Mucosa of descending colon (tissue), 3 donors: ENCODE measurements at regions not wholly inside any gene's neighbourhood (a gene's known extent, or its start where the extent isn't known, plus 50 kb on each side); places are given as distances from the start of the nearest gene placed in this dataset.
A peak's percentile ranks its signal among the peaks of the same experiment; 100 is the strongest.

Experiments used
- ATAC-seq: fragments of 200-7000 bp; cut with Tn5 transposase; one replicate; pipeline ENCODE4 v1.9.1; 2020; ENCODE audit warnings: mild to moderate bottlenecking, moderate library complexity
- DNase-seq, 3 donors: peaks; one replicate each; pipeline ENCODE4 v3.0.0-alpha.2; 2020
- H3K36me3 ChIP-seq: fragments of 200-600 bp; one replicate; pipeline ENCODE4 v1.8.0; 2021; ENCODE audit warnings: low read depth, mild to moderate bottlenecking
- H3K4me1 ChIP-seq: fragments of 200-600 bp; one replicate; pipeline ENCODE4 v1.8.0; 2021; ENCODE audit warnings: low read depth, mild to moderate bottlenecking
- H3K4me3 ChIP-seq: fragments of 200-600 bp; one replicate; pipeline ENCODE4 v1.8.0; 2021; ENCODE audit warnings: mild to moderate bottlenecking
- H3K9me3 ChIP-seq: fragments of 200-600 bp; one replicate; pipeline ENCODE4 v1.8.0; 2021; ENCODE audit warnings: mild to moderate bottlenecking
- intact Hi-C, 2 donors: fragments of 100-400 bp; cut with DNase I in 1 of 2; cut with micrococcal nuclease in 1 of 2; formaldehyde crosslinking; loops; one replicate each; pipeline versions ENCODE4 v1.11.0 to v1.11.1; 2022; cut with DNase I, micrococcal nuclease
- TF ChIP-seq, protein P1 (sequence below): fragments of 200-600 bp; IDR thresholded peaks from one replicate; pipeline ENCODE4 v1.8.0; 2022; ENCODE audit warnings: antibody characterized with exemption, mild to moderate bottlenecking
- donor health status: DM: no; HTN: no; CAD: no; lungs with moderate emphysema.
- donor health status: DM: no; HTN: no; CAD: no.
- donor health status: DM: no; HTN: yes; CAD: no.

GRCh38 chrX:37904833-37905232 lies 57.5 kb upstream of the DYNLT3 start:
- no peaks in the 10 kb centered on the region for H3K9me3 ChIP-seq
- H3K4me1 ChIP-seq, result no peaks in the 10 kb centered on the region
- ATAC-seq (no peak), DNase-seq (no peak)
- TF ChIP-seq, protein P1, sequence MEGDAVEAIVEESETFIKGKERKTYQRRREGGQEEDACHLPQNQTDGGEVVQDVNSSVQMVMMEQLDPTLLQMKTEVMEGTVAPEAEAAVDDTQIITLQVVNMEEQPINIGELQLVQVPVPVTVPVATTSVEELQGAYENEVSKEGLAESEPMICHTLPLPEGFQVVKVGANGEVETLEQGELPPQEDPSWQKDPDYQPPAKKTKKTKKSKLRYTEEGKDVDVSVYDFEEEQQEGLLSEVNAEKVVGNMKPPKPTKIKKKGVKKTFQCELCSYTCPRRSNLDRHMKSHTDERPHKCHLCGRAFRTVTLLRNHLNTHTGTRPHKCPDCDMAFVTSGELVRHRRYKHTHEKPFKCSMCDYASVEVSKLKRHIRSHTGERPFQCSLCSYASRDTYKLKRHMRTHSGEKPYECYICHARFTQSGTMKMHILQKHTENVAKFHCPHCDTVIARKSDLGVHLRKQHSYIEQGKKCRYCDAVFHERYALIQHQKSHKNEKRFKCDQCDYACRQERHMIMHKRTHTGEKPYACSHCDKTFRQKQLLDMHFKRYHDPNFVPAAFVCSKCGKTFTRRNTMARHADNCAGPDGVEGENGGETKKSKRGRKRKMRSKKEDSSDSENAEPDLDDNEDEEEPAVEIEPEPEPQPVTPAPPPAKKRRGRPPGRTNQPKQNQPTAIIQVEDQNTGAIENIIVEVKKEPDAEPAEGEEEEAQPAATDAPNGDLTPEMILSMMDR, result no peak
- H3K36me3 ChIP-seq, result no peaks in the 10 kb centered on the region
- intact Hi-C loops, result no loop called here
- H3K4me3 ChIP-seq, result no peak overlapping the region

DNA sequence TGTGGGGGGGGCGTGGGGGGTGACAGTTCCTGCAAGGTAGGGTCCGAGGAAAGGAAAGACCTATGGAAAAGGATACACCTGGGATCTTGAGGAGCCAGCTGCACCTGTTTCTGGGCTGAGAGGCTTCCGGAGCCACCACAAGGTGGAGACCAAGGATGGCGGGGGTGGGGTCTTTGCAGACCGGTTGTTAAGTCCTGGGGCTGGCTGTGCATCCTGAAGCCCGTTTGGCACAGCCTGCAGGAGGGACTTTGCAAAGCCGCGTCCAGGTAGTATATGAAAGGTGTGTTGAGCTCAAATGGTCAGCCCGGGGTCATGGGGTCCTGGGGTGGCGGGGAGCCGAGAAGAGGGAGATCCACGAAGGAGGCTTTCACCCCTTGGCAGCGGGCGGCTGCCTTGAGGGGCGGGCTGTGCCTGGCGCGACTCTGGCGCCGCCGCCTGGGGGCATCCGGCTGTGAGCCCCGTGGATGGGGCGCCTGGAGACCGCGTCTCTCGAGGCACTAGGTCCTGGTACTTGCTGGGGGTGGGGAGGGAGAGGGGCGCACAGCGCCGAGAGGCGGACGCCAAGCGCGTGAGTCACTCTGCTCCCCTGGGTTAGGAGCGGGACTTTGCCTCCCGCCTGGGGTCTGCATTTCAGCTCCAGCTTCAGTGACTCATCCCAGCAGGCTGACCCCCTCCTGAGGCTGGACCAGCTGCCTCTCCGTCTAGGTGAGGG lies 58.2 kb upstream of the DYNLT3 start:
- TF ChIP-seq, protein P1, result no peak
- Histone ChIP-seq H3K9me3 (no peaks in the 10 kb centered on the region), H3K4me1 (no peaks in the 10 kb centered on the region), H3K4me3 (no peak overlapping the region), H3K36me3 (no peaks in the 10 kb centered on the region)
- peak; percentile 27 for ATAC-seq
- intact Hi-C loops, result no loop called here
- DNase-seq, result peak; percentile 3 to 46 (median 23)

GRCh38 chrX:37906357-37906756 lies 59.0 kb upstream of the DYNLT3 start:
- Histone ChIP-seq H3K9me3 (no peaks in the 10 kb centered on the region), H3K4me1 (no peaks in the 10 kb centered on the region), H3K4me3 (no peak overlapping the region), H3K36me3 (no peaks in the 10 kb centered on the region)
- intact Hi-C loops, result no loop called here
- no peak for DNase-seq
- TF ChIP-seq, protein P1, result no peak
- no peak for ATAC-seq

- intact Hi-C loops, result no loop called here
- ATAC-seq, result no peak
- H3K4me1 ChIP-seq, result no peaks in the 10 kb centered on the region
- TF ChIP-seq, protein P1, result no peak
- DNase-seq, result no peak
- no peak overlapping the region for H3K4me3 ChIP-seq
- no peaks in the 10 kb centered on the region for H3K9me3 ChIP-seq
- H3K36me3 ChIP-seq, result no peaks in the 10 kb centered on the region
Observed at GRCh38 chrX:37910186-37910585, 62.8 kb upstream of the DYNLT3 start.

DNA sequence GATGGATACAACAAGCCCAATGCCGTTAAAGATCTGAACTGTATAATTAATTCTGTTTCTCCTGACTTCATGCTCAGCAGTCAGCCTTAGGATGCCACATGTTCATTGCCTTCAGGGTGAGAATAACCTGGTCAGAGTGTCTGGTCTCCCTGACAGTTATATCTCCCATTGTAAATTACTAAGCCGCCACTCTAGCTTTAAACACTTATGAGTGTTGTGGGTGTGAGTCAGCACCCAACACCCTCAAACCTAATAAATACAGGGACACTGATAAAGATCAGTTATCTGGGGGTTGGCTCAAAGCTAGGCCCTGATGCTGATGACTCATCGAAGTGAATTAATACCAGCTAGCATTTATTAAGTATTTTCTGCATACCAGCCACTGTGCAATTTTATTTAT lies 64.9 kb upstream of the DYNLT3 start:
- Histone ChIP-seq H3K36me3 (no peaks in the 10 kb centered on the region), H3K4me3 (no peak overlapping the region), H3K9me3 (no peaks in the 10 kb centered on the region), H3K4me1 (no peaks in the 10 kb centered on the region)
- intact Hi-C loops, result no loop called here
- DNase-seq, result no peak
- no peak for ATAC-seq
- TF ChIP-seq, protein P1, result no peak

DNA sequence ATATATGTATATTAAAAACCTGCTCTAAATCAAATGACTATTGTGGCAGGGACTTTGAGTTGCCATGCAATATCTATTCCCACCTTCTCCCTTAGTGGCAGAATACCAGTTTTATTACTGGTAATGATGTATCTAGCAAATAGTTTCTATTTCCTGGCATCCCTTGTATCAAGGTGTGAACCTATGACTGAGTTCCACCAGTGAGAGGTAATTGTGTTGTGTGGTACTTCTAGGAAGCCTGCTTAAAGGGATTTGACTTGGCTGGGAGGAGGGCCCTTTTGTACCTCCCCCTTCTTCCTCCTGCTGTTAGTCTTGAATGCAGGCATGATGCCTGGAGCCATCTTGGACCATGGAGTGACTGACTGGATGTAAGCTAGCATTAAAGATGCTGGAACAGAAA lies 65.4 kb upstream of the DYNLT3 start:
- intact Hi-C loops, result no loop called here

More for the DNA sequence above, 65.4 kb upstream of the DYNLT3 start:
- Histone ChIP-seq H3K36me3 (no peaks in the 10 kb centered on the region), H3K4me1 (no peaks in the 10 kb centered on the region), H3K4me3 (no peak overlapping the region), H3K9me3 (no peaks in the 10 kb centered on the region)
- DNase-seq (no peak), ATAC-seq (no peak)
- TF ChIP-seq, protein P1, result no peak
